H1 (cell line): ENCODE measurements at regions not wholly inside any gene's neighbourhood (a gene's known extent, or its start where the extent isn't known, plus 50 kb on each side); places are given as distances from the start of the nearest gene placed in this dataset.

Experiments
- CTCF ChIA-PET: fragments of 300-600 bp; sonication (Branson Sonifier 250); formaldehyde crosslinking; loops from one replicate; lab custom pipeline; 2021; ENCODE audit not compliant: partially characterized antibody; lab: Charles Lee
- POLR2A ChIA-PET: fragments of 300-600 bp; sonication (Branson Sonifier 250); formaldehyde crosslinking; loops from one replicate; lab custom pipeline; 2021; ENCODE audit warnings: inconsistent platforms; ENCODE audit not compliant: partially characterized antibody; lab: Charles Lee
- DNase-seq, 2 experiments: peaks; one replicate each; pipeline versions ENCODE4 v3.0.0 to v3.0.0-alpha.2; 2010 to 2022; ENCODE audit warnings: low spot score in 2 of 2, low read depth in 1 of 2, mixed read lengths in 1 of 2
- FAIRE-seq: peaks from 2 replicates; lab custom pipeline; 2011; peaks lifted over from hg19 to GRCh38; lab: Jason Lieb, UNC
- H2AFZ ChIP-seq: 2 replicates; pipeline ENCODE4 v1.8.1; 2012; ENCODE audit warnings: low read length, inconsistent platforms
- H2AK5ac ChIP-seq: 2 replicates; pipeline ENCODE4 v1.6.1; 2013; ENCODE audit warnings: low read depth, low read length
- H2BK120ac ChIP-seq: replicated peaks from 2 replicates; pipeline ENCODE3; 2013; ENCODE audit warnings: low read depth, low read length, inconsistent platforms
- H2BK12ac ChIP-seq: 2 replicates; pipeline ENCODE4 v1.6.1; 2013; ENCODE audit warnings: low read depth, low read length
- H2BK15ac ChIP-seq: 2 replicates; pipeline ENCODE4 v1.6.1; 2013; ENCODE audit warnings: low read length
- H2BK20ac ChIP-seq: 2 replicates; pipeline ENCODE4 v1.6.1; 2013; ENCODE audit warnings: low read length
- H2BK5ac ChIP-seq: 2 replicates; pipeline ENCODE4 v1.6.1; 2013; ENCODE audit warnings: low read depth, low read length
- H3K14ac ChIP-seq: 2 replicates; pipeline ENCODE4 v1.6.1; 2013; ENCODE audit warnings: inconsistent platforms; ENCODE audit not compliant: insufficient read length
- H3K18ac ChIP-seq: 2 replicates; pipeline ENCODE4 v1.6.1; 2013; ENCODE audit warnings: low read length; ENCODE audit errors: extremely low read depth
- H3K23ac ChIP-seq: 2 replicates; pipeline ENCODE4 v1.6.1; 2013; ENCODE audit warnings: inconsistent platforms; ENCODE audit not compliant: insufficient read length
- H3K23me2 ChIP-seq: 2 replicates; pipeline ENCODE4 v1.6.1; 2013; ENCODE audit warnings: low read depth, low read length
- H3K27ac ChIP-seq: 2 replicates; pipeline ENCODE4 v1.6.1; 2011; ENCODE audit warnings: low read depth, low read length, inconsistent platforms
- H3K27me3 ChIP-seq, 4 experiments: replicated peaks in 1 of 4; 1 replicate in 1 of 4; 2 replicates in 3 of 4; pipeline versions ENCODE4 v1.6.1 to v1.8.1; 2011 to 2013; ENCODE audit warnings: low read length in 3 of 4, mild to moderate bottlenecking in 3 of 4, inconsistent platforms in 2 of 4, mixed read lengths in 2 of 4, moderate library complexity in 1 of 4; ENCODE audit not compliant: control insufficient read depth in 3 of 4, insufficient read depth in 3 of 4; ENCODE audit errors: extremely low read depth in 1 of 4
- H3K36me3 ChIP-seq, 4 experiments: 2 replicates each; pipeline versions ENCODE4 v1.6.1 to v1.8.1; 2011 to 2013; ENCODE audit warnings: mild to moderate bottlenecking in 4 of 4, low read length in 3 of 4, moderate library complexity in 2 of 4, control low read depth in 1 of 4, inconsistent platforms in 1 of 4; ENCODE audit not compliant: insufficient read depth in 4 of 4, control insufficient read depth in 2 of 4
- H3K4ac ChIP-seq: replicated peaks from 2 replicates; pipeline ENCODE3; 2013; ENCODE audit warnings: low read length, low read depth, mixed read lengths, inconsistent platforms; ENCODE audit not compliant: insufficient read length
- H3K4me1 ChIP-seq, 4 experiments: replicated peaks in 1 of 4; 1 replicate in 1 of 4; 2 replicates in 3 of 4; pipeline versions ENCODE4 v1.6.1 to v1.8.1; 2011 to 2013; ENCODE audit warnings: low read length in 3 of 4, inconsistent platforms in 2 of 4, mixed read lengths in 1 of 4; ENCODE audit not compliant: insufficient read depth in 4 of 4, control insufficient read depth in 3 of 4
- H3K4me2 ChIP-seq, 2 experiments: 2 replicates each; pipeline versions ENCODE4 v1.6.1 to v1.8.1; 2011 to 2013; ENCODE audit warnings: low read depth in 2 of 2, low read length in 2 of 2, control low read depth in 1 of 2, inconsistent platforms in 1 of 2, mild to moderate bottlenecking in 1 of 2; ENCODE audit not compliant: insufficient read depth in 1 of 2
- H3K4me3 ChIP-seq, 4 experiments: fragments of 200-600, 300-600 bp in 1 of 4; sonication (generic), shearing (Covaris generic), sonication (Bioruptor Twin) in 1 of 4; 2 replicates each; pipeline versions ENCODE4 v1.5.1 to v1.8.1; 2011 to 2016; ENCODE audit warnings: low read length in 4 of 4, low read depth in 3 of 4, control low read depth in 2 of 4, inconsistent platforms in 2 of 4, mild to moderate bottlenecking in 2 of 4, mixed read lengths in 1 of 4, moderate library complexity in 1 of 4; ENCODE audit not compliant: insufficient read depth in 2 of 4; ENCODE audit errors: extremely low read depth in 1 of 4
- H3K56ac ChIP-seq: replicated peaks from 2 replicates; pipeline ENCODE3; 2013; ENCODE audit warnings: low read depth, mild to moderate bottlenecking, mixed read lengths, low read length, inconsistent platforms; ENCODE audit not compliant: insufficient read length
- H3K79me1 ChIP-seq: 2 replicates; pipeline ENCODE4 v1.6.1; 2013; ENCODE audit warnings: low read depth, low read length, control low read depth
- H3K79me2 ChIP-seq, 2 experiments: 2 replicates each; pipeline versions ENCODE4 v1.6.1 to v1.8.1; 2012 to 2013; ENCODE audit warnings: low read length in 2 of 2, mild to moderate bottlenecking in 2 of 2, inconsistent platforms in 1 of 2; ENCODE audit not compliant: insufficient read depth in 2 of 2, control insufficient read depth in 1 of 2
- H3K9ac ChIP-seq, 4 experiments: replicated peaks in 1 of 4; 1 replicate in 1 of 4; 2 replicates in 3 of 4; pipeline versions ENCODE4 v1.6.1 to v1.8.1; 2011 to 2013; ENCODE audit warnings: low read depth in 3 of 4, low read length in 3 of 4, control low read depth in 2 of 4, mild to moderate bottlenecking in 2 of 4, moderate library complexity in 2 of 4, inconsistent platforms in 1 of 4; ENCODE audit errors: extremely low read depth in 1 of 4
- H3K9me3 ChIP-seq, 2 experiments: 2 replicates each; pipeline versions ENCODE4 v1.6.1 to v1.8.1; 2012 to 2013; ENCODE audit warnings: mild to moderate bottlenecking in 2 of 2, moderate library complexity in 2 of 2, control low read depth in 1 of 2, inconsistent platforms in 1 of 2, low read depth in 1 of 2, low read length in 1 of 2, mixed read lengths in 1 of 2; ENCODE audit not compliant: insufficient read depth in 2 of 2
- H4K20me1 ChIP-seq, 2 experiments: replicated peaks in 1 of 2; 2 replicates each; pipeline versions ENCODE3 to v1.8.1; 2011 to 2013; ENCODE audit warnings: inconsistent platforms in 2 of 2, low read length in 2 of 2, mild to moderate bottlenecking in 1 of 2; ENCODE audit not compliant: insufficient read depth in 2 of 2, control insufficient read depth in 1 of 2
- H4K5ac ChIP-seq: 2 replicates; pipeline ENCODE4 v1.6.1; 2013; ENCODE audit warnings: low read length, low read depth, mixed read lengths, inconsistent platforms; ENCODE audit not compliant: insufficient read length
- H4K8ac ChIP-seq: 2 replicates; pipeline ENCODE4 v1.8.0; 2013; ENCODE audit warnings: mild to moderate bottlenecking, moderate library complexity, low read length, inconsistent platforms; ENCODE audit not compliant: insufficient read depth; ENCODE audit errors: extremely low read depth
- H4K91ac ChIP-seq: replicated peaks from 2 replicates; pipeline ENCODE3; 2013; ENCODE audit warnings: low read length, mixed read lengths, inconsistent platforms; ENCODE audit not compliant: insufficient read length
- CBX8 ChIP-seq: fragments of 300-800, 300-1000 bp; sonication (generic); IDR thresholded peaks from 2 replicates; pipeline ENCODE4 v1.7.1; 2016; ENCODE audit warnings: low read depth, low read length, borderline replicate concordance
- EP300 ChIP-seq, 2 experiments: IDR thresholded peaks; 1 replicate in 1 of 2; 2 replicates in 1 of 2; pipeline ENCODE4 v1.6.1; 2011 to 2012; ENCODE audit warnings: low read depth in 2 of 2, low read length in 2 of 2, mild to moderate bottlenecking in 2 of 2, borderline replicate concordance in 1 of 2, inconsistent platforms in 1 of 2, moderate library complexity in 1 of 2
- HDAC2 ChIP-seq, 2 experiments: fragments of 300-600 bp in 1 of 2; sonication (generic) in 1 of 2; IDR thresholded peaks; 2 replicates each; pipeline ENCODE4 v1.6.1; 2011 to 2012; ENCODE audit warnings: low read depth in 2 of 2, low read length in 2 of 2, mild to moderate bottlenecking in 2 of 2, moderate library complexity in 2 of 2, borderline replicate concordance in 1 of 2, inconsistent platforms in 1 of 2
- JUND ChIP-seq: IDR thresholded peaks from 2 replicates; pipeline ENCODE4 v1.6.1; 2011; ENCODE audit warnings: mild to moderate bottlenecking, improper control_type of control experiment, low read length
- RAD21 ChIP-seq, 2 experiments: IDR thresholded peaks in 1 of 2; conservative IDR thresholded peaks in 1 of 2; 2 replicates each; pipeline ENCODE4 v1.6.1; 2011; ENCODE audit warnings: low read depth in 2 of 2, low read length in 2 of 2, improper control_type of control experiment in 1 of 2, inconsistent platforms in 1 of 2, mild to moderate bottlenecking in 1 of 2, moderate library complexity in 1 of 2
- SIX5 ChIP-seq: IDR thresholded peaks from 2 replicates; pipeline ENCODE4 v1.6.1; 2011; ENCODE audit warnings: mild to moderate bottlenecking, low read depth, low read length
- SP1 ChIP-seq: IDR thresholded peaks from 2 replicates; pipeline ENCODE4 v1.6.1; 2011; ENCODE audit warnings: low read depth, low read length
- SRF ChIP-seq: IDR thresholded peaks from 2 replicates; pipeline ENCODE4 v1.6.1; 2011; ENCODE audit warnings: mild to moderate bottlenecking, low read depth, low read length, moderate library complexity
- TBP ChIP-seq: IDR thresholded peaks from 2 replicates; pipeline ENCODE4 v1.6.1; 2011; ENCODE audit warnings: low read depth, low read length, improper control_type of control experiment
- ZNF274 ChIP-seq: IDR thresholded peaks from 2 replicates; pipeline ENCODE4 v1.7.0; 2012; ENCODE audit warnings: low read length, borderline replicate concordance; ENCODE audit errors: extremely low read depth

- no peak overlapping the region for H2BK12ac ChIP-seq
- H2BK120ac ChIP-seq = no peak overlapping the region
- peaks cover 0 to 3% (median 0%) of the 10 kb centered on the region in 4 experiments; a peak in 1 of 7 replicates for H3K27me3 ChIP-seq
- POLR2A ChIA-PET = no interaction called here
- no peak overlapping the region for H4K8ac ChIP-seq
- no peak overlapping the region for H4K91ac ChIP-seq
- H2AK5ac ChIP-seq = no peak overlapping the region
- H4K5ac ChIP-seq = no peak overlapping the region
- no peak overlapping the region for H3K4ac ChIP-seq
- H3K14ac ChIP-seq = no peak overlapping the region
- H3K18ac ChIP-seq = no peak overlapping the region
- peaks cover 0 to 7% (median 0%) of the 10 kb centered on the region in 4 experiments; a peak in 1 of 7 replicates for H3K4me1 ChIP-seq
- TF ChIP-seq EP300 (IDR thresholded peaks at IDR 0.05; ENCODE audit: borderline replicate concordance in 1 of 2, low read depth in 2 of 2, low read length in 2 of 2) (no peak), JUND (no peak), HDAC2 (IDR thresholded peaks at IDR 0.05; ENCODE audit: borderline replicate concordance in 1 of 2, low read depth in 2 of 2, low read length in 2 of 2) (no peak), SIX5 (no peak), SRF (no peak), CBX8 (no peak), ZNF274 (no peak), RAD21 (IDR thresholded peaks at IDR 0.05 in 1 of 2, conservative IDR thresholded peaks at IDR 0.05 in 1 of 2; ENCODE audit: low read depth in 2 of 2, low read length in 2 of 2) (no peak), SP1 (no peak), TBP (no peak)
- H3K36me3 ChIP-seq = no peaks in the 10 kb centered on the region
- DNase-seq (no peak), FAIRE-seq (no peak)
- no peaks in the 10 kb centered on the region for H3K23me2 ChIP-seq
- no peak overlapping the region for H2BK5ac ChIP-seq
- H3K9me3 ChIP-seq = no peaks in the 10 kb centered on the region; a peak in 1 of 4 replicates
- no peak overlapping the region for H3K4me3 ChIP-seq
- no peak overlapping the region for H2BK20ac ChIP-seq
- H3K79me1 ChIP-seq = no peaks in the 10 kb centered on the region
- H3K9ac ChIP-seq = no peak overlapping the region
- H4K20me1 ChIP-seq = no peaks in the 10 kb centered on the region
- H3K27ac ChIP-seq = no peak overlapping the region
- no peak overlapping the region for H3K23ac ChIP-seq
- no peak overlapping the region for H3K56ac ChIP-seq
- H3K4me2 ChIP-seq = no peak overlapping the region
- no peak overlapping the region for H2BK15ac ChIP-seq
- no peak overlapping the region for H2AFZ ChIP-seq
- CTCF ChIA-PET = interaction anchor here (0.6 to 0.7 kb wide), 2 partner anchors 13 to 49 kb away, joined by 3 read pairs; no protein-coding TSS in a partner anchor
- H3K79me2 ChIP-seq = no peaks in the 10 kb centered on the region
These were observed 503.4 kb downstream of the PLXNA4 start for GRCh38 chr7:132072873-132073272.
